OCI-LY7 (cell line): ENCODE measurements at regions not wholly inside any gene's neighbourhood (a gene's known extent, or its start where the extent isn't known, plus 50 kb on each side); places are given as distances from the start of the nearest gene placed in this dataset.

Experiments used
- EZH2phosphoT487 ChIP-seq: fragments of 200-600 bp; sonication (generic); IDR thresholded peaks from 2 replicates; pipeline ENCODE4 v1.6.1; 2018; ENCODE audit warnings: low read depth, borderline replicate concordance, mild to moderate bottlenecking, mixed run types, antibody characterized with exemption, low read length, moderate library complexity, mixed read lengths
- TF ChIP-seq, protein P1 (sequence below): fragments of 200-600 bp; sonication (generic); conservative IDR thresholded peaks from 2 replicates; pipeline ENCODE4 v1.5.1; 2014; ENCODE audit warnings: mild to moderate bottlenecking, antibody characterized with exemption, low read length, moderate library complexity, mixed read lengths

DNA sequence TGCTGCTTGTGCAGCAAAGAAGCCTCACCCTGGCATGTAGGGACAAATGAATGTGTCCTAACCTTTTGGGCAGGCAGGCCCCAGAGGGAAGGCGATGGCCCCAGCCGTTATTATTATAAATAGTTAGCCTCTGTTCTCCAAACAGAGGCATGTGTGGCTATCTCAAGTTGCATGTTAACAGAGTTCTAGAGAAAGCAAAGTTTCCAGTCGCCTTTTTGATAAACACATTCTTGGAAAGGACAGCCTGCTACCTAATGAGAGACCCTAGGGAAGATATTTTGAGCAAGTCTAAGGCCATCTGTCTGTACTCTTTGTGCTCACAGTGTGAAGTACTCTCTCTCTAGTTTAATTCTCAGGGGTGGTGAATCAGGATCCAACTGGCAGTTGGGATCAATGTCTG, 97.4 kb upstream of the FHL2 start:
- TF ChIP-seq, protein P1, sequence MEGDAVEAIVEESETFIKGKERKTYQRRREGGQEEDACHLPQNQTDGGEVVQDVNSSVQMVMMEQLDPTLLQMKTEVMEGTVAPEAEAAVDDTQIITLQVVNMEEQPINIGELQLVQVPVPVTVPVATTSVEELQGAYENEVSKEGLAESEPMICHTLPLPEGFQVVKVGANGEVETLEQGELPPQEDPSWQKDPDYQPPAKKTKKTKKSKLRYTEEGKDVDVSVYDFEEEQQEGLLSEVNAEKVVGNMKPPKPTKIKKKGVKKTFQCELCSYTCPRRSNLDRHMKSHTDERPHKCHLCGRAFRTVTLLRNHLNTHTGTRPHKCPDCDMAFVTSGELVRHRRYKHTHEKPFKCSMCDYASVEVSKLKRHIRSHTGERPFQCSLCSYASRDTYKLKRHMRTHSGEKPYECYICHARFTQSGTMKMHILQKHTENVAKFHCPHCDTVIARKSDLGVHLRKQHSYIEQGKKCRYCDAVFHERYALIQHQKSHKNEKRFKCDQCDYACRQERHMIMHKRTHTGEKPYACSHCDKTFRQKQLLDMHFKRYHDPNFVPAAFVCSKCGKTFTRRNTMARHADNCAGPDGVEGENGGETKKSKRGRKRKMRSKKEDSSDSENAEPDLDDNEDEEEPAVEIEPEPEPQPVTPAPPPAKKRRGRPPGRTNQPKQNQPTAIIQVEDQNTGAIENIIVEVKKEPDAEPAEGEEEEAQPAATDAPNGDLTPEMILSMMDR = no peak
- TF ChIP-seq EZH2phosphoT487 = no peak
